NCI-H187 treated with DMSO at 0.1 percent for 48 hours (cell line): ENCODE measurements at regions not wholly inside any gene's neighbourhood (a gene's known extent, or its start where the extent isn't known, plus 50 kb on each side); places are given as distances from the start of the nearest gene placed in this dataset.
"Not testable (repeated sequence)": the region's sequence is repeated elsewhere in the genome, so short reads cannot be mapped to it uniquely, and the experiment has no call there.

Experiments
- DNase-seq: peaks from one replicate; lab custom pipeline; 2025; lab: John Stamatoyannopoulos, UW

- no peak for DNase-seq
Observed at GRCh38 chr1:80293818-80294217, 1287.3 kb upstream of the ADGRL4 start.

- DNase-seq, result not testable (repeated sequence)
Observed at GRCh38 chr1:80288750-80289149, 1282.2 kb upstream of the ADGRL4 start.

- DNase-seq, result no peak
Observed at GRCh38 chr1:80282536-80282935, 1276.0 kb upstream of the ADGRL4 start.

GRCh38 chr1:80278936-80279335 lies 1272.4 kb upstream of the ADGRL4 start:
- DNase-seq, result no peak

- no peak for DNase-seq
Observed at GRCh38 chr1:80274256-80274655, 1267.7 kb upstream of the ADGRL4 start.

- DNase-seq, result no peak
Observed at GRCh38 chr1:80272495-80272894, 1266.0 kb upstream of the ADGRL4 start.

- DNase-seq, result no peak
Observed at GRCh38 chr1:80258659-80259058, 1252.1 kb upstream of the ADGRL4 start.

GRCh38 chr1:80251591-80251990 lies 1245.1 kb upstream of the ADGRL4 start:
- no peak for DNase-seq

GRCh38 chr1:80251171-80251570 lies 1244.6 kb upstream of the ADGRL4 start:
- no peak for DNase-seq

- no peak for DNase-seq
Observed at GRCh38 chr1:80250573-80251168, 1244.1 kb upstream of the ADGRL4 start.

GRCh38 chr1:80249699-80250098 lies 1243.2 kb upstream of the ADGRL4 start:
- DNase-seq, result no peak

GRCh38 chr1:80248886-80249285 lies 1242.4 kb upstream of the ADGRL4 start:
- DNase-seq, result no peak

- no peak for DNase-seq
Observed at GRCh38 chr1:80245813-80246212, 1239.3 kb upstream of the ADGRL4 start.

- no peak for DNase-seq
Observed at GRCh38 chr1:80244372-80244771, 1237.8 kb upstream of the ADGRL4 start.

- DNase-seq, result no peak
Observed at GRCh38 chr1:80241566-80241965, 1235.0 kb upstream of the ADGRL4 start.

- DNase-seq, result no peak
Observed at GRCh38 chr1:80225510-80225909, 1219.0 kb upstream of the ADGRL4 start.

- no peak for DNase-seq
Observed at GRCh38 chr1:80221319-80221718, 1214.8 kb upstream of the ADGRL4 start.

- DNase-seq, result no peak
Observed at GRCh38 chr1:80218112-80218511, 1211.6 kb upstream of the ADGRL4 start.

GRCh38 chr1:80217377-80217986 lies 1211.0 kb upstream of the ADGRL4 start:
- DNase-seq, result no peak

GRCh38 chr1:80214888-80215540 lies 1208.5 kb upstream of the ADGRL4 start:
- DNase-seq, result no peak

- no peak for DNase-seq
Observed at GRCh38 chr1:80212948-80213347, 1206.4 kb upstream of the ADGRL4 start.

GRCh38 chr1:80211691-80212380 lies 1205.3 kb upstream of the ADGRL4 start:
- DNase-seq, result no peak

- DNase-seq, result no peak
Observed at GRCh38 chr1:80202118-80202517, 1195.6 kb upstream of the ADGRL4 start.
